Body of pancreas (tissue), 4 donors: ENCODE measurements at regions not wholly inside any gene's neighbourhood (a gene's known extent, or its start where the extent isn't known, plus 50 kb on each side); places are given as distances from the start of the nearest gene placed in this dataset.

ENCODE experiments used
- ATAC-seq: fragments of 150-250 bp; one replicate; pipeline ENCODE4 v1.9.1; 2016
- DNase-seq, 4 donors: peaks; one replicate each; pipeline ENCODE4 v3.0.0-alpha.2; 2019
- H3K27ac ChIP-seq, 4 donors: fragments of 200-600 bp; sonication (generic); 1 replicate in 3 of 4; 2 replicates in 1 of 4; pipeline versions ENCODE4 v1.5.1 to v1.6.1; 2016 to 2019; ENCODE audit warnings: mild to moderate bottlenecking in 1 of 4, mixed read lengths in 1 of 4, moderate library complexity in 1 of 4
- H3K27me3 ChIP-seq, 2 donors: fragments of 200-600 bp; sonication (generic); one replicate each; pipeline ENCODE4 v1.6.0; 2016; ENCODE audit warnings: mild to moderate bottlenecking in 1 of 2
- H3K36me3 ChIP-seq, 2 donors: fragments of 200-600 bp; sonication (generic); replicated peaks in 1 of 2; 2 replicates each; pipeline ENCODE4 v1.5.1; 2016; ENCODE audit warnings: low read depth in 2 of 2; ENCODE audit not compliant: insufficient read depth in 1 of 2
- H3K4me1 ChIP-seq: fragments of 200-600 bp; sonication (generic); one replicate; pipeline ENCODE4 v1.6.0; 2016
- H3K4me3 ChIP-seq, 2 donors: fragments of 200-600 bp; sonication (generic); 1 replicate in 1 of 2; 2 replicates in 1 of 2; pipeline ENCODE4 v1.5.1; 2016 to 2019
- H3K9me3 ChIP-seq, 3 donors: fragments of 200-600 bp; sonication (generic); 1 replicate in 2 of 3; 2 replicates in 1 of 3; pipeline ENCODE4 v1.5.1; 2016
- POLR2A ChIP-seq, 3 donors: fragments of 450-650 bp; IDR thresholded peaks; one replicate each; pipeline ENCODE4 v1.6.1; 2016; ENCODE audit warnings: antibody characterized with exemption in 3 of 3, mild to moderate bottlenecking in 2 of 3
- WGBS, 2 donors: methylation state at CpG; one replicate each; pipeline ENCODE4 v1.1.5; 2017; 5-methylcytosine and 5-hydroxymethylcytosine counted together
- intact Hi-C: fragments of 100-400 bp; cut with DNase I; formaldehyde crosslinking; loops from one replicate; pipeline ENCODE4 v1.15.1; 2023
- TF ChIP-seq, protein P1 (sequence below), 7 experiments: fragments of 450-650 bp in 4 of 7; fragments of 200-600 bp in 3 of 7; sonication (generic) in 3 of 7; IDR thresholded peaks; one replicate each; pipeline ENCODE4 v1.5.1; 2016 to 2019; ENCODE audit warnings: antibody characterized with exemption in 7 of 7

DNA sequence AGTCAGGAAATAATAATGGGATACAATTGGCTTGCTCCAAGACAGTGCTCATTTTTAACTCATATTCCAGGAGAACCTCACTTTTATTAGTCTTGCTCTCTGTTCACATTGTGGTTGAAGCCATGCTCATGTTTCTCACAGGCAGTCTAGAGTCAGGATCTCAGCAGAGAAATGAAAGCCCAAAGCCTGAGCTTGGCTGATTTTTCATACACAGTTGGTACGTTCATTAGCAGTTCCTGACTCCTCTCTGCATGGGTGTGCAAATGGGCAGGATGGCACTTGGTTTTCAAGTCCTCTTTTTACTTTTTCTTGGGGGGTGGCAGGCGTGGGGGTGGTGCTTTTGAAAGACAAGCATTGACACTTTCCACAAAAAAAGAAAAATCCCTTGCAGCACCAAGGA lies 56.0 kb upstream of the KLF7 start:
- TF ChIP-seq, protein P1, sequence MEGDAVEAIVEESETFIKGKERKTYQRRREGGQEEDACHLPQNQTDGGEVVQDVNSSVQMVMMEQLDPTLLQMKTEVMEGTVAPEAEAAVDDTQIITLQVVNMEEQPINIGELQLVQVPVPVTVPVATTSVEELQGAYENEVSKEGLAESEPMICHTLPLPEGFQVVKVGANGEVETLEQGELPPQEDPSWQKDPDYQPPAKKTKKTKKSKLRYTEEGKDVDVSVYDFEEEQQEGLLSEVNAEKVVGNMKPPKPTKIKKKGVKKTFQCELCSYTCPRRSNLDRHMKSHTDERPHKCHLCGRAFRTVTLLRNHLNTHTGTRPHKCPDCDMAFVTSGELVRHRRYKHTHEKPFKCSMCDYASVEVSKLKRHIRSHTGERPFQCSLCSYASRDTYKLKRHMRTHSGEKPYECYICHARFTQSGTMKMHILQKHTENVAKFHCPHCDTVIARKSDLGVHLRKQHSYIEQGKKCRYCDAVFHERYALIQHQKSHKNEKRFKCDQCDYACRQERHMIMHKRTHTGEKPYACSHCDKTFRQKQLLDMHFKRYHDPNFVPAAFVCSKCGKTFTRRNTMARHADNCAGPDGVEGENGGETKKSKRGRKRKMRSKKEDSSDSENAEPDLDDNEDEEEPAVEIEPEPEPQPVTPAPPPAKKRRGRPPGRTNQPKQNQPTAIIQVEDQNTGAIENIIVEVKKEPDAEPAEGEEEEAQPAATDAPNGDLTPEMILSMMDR (IDR thresholded peaks at IDR 0.05): no peak
- TF ChIP-seq POLR2A (IDR thresholded peaks at IDR 0.05): no peak
- intact Hi-C loops: no loop called here

GRCh38 chr2:207223051-207223450 lies 57.3 kb upstream of the KLF7 start:
- Histone ChIP-seq H3K27ac (no peak overlapping the region), H3K27me3 (no peaks in the 10 kb centered on the region), H3K9me3 (no peaks in the 10 kb centered on the region), H3K36me3 (no peaks in the 10 kb centered on the region), H3K4me1 (no peaks in the 10 kb centered on the region), H3K4me3 (no peak overlapping the region)
- no peak for TF ChIP-seq POLR2A (IDR thresholded peaks at IDR 0.05)
- TF ChIP-seq, protein P1 (IDR thresholded peaks at IDR 0.05): no peak
- 66 to 70% methylated on average over 3 of the region's 3 CpGs for WGBS, 2 donors
- DNase-seq: no peak
- no peak for ATAC-seq
- intact Hi-C loops: no loop called here

More for the DNA sequence above, 56.0 kb upstream of the KLF7 start:
- 43 to 44% methylated on average over 2 of the region's 2 CpGs for WGBS, 2 donors
- Histone ChIP-seq H3K27me3 (no peaks in the 10 kb centered on the region), H3K4me3 (no peak overlapping the region), H3K27ac (no peak overlapping the region), H3K4me1 (no peaks in the 10 kb centered on the region), H3K36me3 (no peaks in the 10 kb centered on the region), H3K9me3 (no peaks in the 10 kb centered on the region)
- no peak for ATAC-seq
- DNase-seq: no peak

DNA sequence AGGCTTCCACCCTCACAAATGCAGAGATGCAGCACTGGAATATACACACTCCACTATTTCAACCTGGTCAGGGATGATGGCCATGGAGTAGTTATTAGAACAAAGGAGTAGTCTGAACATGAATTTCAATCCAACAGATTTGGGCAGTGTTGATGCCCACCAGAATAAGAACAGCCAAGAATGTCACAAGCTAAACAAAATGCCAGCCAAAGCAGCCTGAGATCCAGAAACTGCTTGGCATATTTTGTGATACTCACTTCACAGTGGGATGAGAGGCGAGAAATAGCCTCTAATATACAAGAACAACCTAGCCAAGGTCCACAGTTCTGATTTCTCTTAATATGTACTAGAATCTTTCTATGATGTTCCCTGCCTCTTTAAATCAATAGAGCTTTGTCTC lies 58.6 kb upstream of the KLF7 start:
- no peak for DNase-seq
- Histone ChIP-seq H3K9me3 (no peaks in the 10 kb centered on the region), H3K4me3 (no peak overlapping the region), H3K4me1 (no peaks in the 10 kb centered on the region), H3K27ac (no peak overlapping the region), H3K27me3 (no peaks in the 10 kb centered on the region), H3K36me3 (no peaks in the 10 kb centered on the region)
- TF ChIP-seq POLR2A (IDR thresholded peaks at IDR 0.05): no peak
- TF ChIP-seq, protein P1 (IDR thresholded peaks at IDR 0.05): no peak
- intact Hi-C loops: no loop called here
- ATAC-seq: no peak
- 86 to 94% methylated on average over 1 of the region's 1 CpG for WGBS, 2 donors

DNA sequence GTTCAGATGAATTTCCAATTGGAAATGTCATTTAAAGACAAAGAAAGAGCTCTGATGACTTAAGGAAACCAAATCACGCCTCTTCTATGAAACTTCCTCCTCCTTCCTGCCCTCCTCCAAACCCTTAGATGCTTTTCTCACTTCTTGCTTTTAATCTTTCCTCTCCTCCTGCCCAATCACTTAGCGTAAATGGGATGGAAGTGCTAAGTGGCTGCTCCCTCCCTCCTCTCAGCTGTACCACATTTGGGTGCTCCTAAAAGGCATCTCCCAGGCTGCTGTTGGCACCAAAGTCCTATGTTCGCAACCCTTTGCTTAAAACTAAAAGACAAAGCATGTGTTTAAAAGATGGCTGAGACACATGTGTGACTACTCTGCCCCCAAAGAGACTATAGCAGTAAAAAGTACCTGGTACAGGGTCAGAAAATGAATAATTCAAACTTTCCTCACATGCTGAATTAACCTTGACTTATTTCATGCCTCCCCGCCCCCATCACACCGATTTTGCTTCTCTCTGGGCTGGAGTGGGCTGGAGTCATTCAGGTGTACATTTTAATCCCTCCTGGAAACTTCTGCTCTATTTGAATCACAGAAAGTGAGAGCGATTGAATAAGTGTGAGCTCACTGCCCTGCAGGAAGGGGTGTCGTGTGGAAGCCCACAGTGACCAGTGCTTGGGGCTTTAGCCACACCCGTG lies 59.2 kb upstream of the KLF7 start:
- TF ChIP-seq, protein P1 (IDR thresholded peaks at IDR 0.05): no peak
- no peak for TF ChIP-seq POLR2A (IDR thresholded peaks at IDR 0.05)
- intact Hi-C loops: no loop called here
- WGBS, 2 donors: 60 to 61% methylated on average over 8 of the region's 8 CpGs
- Histone ChIP-seq H3K27me3 (no peaks in the 10 kb centered on the region), H3K9me3 (no peaks in the 10 kb centered on the region), H3K4me1 (no peaks in the 10 kb centered on the region), H3K27ac (no peak overlapping the region), H3K4me3 (no peak overlapping the region), H3K36me3 (no peaks in the 10 kb centered on the region)
- DNase-seq (no peak), ATAC-seq (no peak)

- H3K9me3 ChIP-seq: no peaks in the 10 kb centered on the region
- DNase-seq (no peak), ATAC-seq (no peak)
- H3K4me1 ChIP-seq: no peaks in the 10 kb centered on the region
- TF ChIP-seq POLR2A (IDR thresholded peaks at IDR 0.05): no peak
- TF ChIP-seq, protein P1 (IDR thresholded peaks at IDR 0.05): no peak
- no peak overlapping the region for H3K4me3 ChIP-seq
- intact Hi-C loops: no loop called here
- no peaks in the 10 kb centered on the region for H3K27me3 ChIP-seq
- no peaks in the 10 kb centered on the region for H3K36me3 ChIP-seq
- WGBS, 2 donors: 69 to 73% methylated on average over 6 of the region's 6 CpGs
- H3K27ac ChIP-seq: no peak overlapping the region
These were observed 60.0 kb upstream of the KLF7 start for GRCh38 chr2:207225773-207226172.
